Activated CD4-positive, alpha-beta memory T cell treated with anti-CD3 and anti-CD28 coated beads for 36 hours (primary cell): ENCODE measurements at regions not wholly inside any gene's neighbourhood (a gene's known extent, or its start where the extent isn't known, plus 50 kb on each side); places are given as distances from the start of the nearest gene placed in this dataset.
"Not testable (repeated sequence)": the region's sequence is repeated elsewhere in the genome, so short reads cannot be mapped to it uniquely, and the experiment has no call there.

ENCODE experiments used
- CTCF ChIA-PET: fragments of 350-600 bp; sonication (Branson Sonifier 250); formaldehyde crosslinking; loops from one replicate; lab custom pipeline; 2021; ENCODE audit warnings: antibody characterized with exemption, inconsistent platforms; lab: Charles Lee
- POLR2A ChIA-PET: fragments of 350-600 bp; sonication (Branson Sonifier 250); formaldehyde crosslinking; loops from one replicate; lab custom pipeline; 2021; ENCODE audit warnings: antibody characterized with exemption; lab: Charles Lee
- DNase-seq: peaks from one replicate; pipeline ENCODE4 v3.0.0-alpha.2; 2020
- H3K27ac Mint-ChIP-seq: one replicate; pipeline ENCODE4 v1.8.0; 2021; ENCODE audit warnings: mixed read lengths
- H3K27me3 Mint-ChIP-seq: one replicate; pipeline ENCODE4 v1.8.0; 2021; ENCODE audit warnings: mixed read lengths
- H3K36me3 Mint-ChIP-seq: one replicate; pipeline ENCODE4 v1.8.0; 2021; ENCODE audit warnings: mixed read lengths
- H3K4me1 Mint-ChIP-seq: one replicate; pipeline ENCODE4 v1.8.0; 2021; ENCODE audit warnings: low read depth, mixed read lengths
- H3K4me3 Mint-ChIP-seq: one replicate; pipeline ENCODE4 v1.8.0; 2021; ENCODE audit warnings: mild to moderate bottlenecking, mixed read lengths
- H3K9me3 Mint-ChIP-seq: one replicate; pipeline ENCODE4 v1.8.0; 2021; ENCODE audit warnings: mixed read lengths
- intact Hi-C: fragments of 100-400 bp; cut with micrococcal nuclease; formaldehyde crosslinking; loops from one replicate; pipeline ENCODE4 v1.15.1; 2023

- H3K4me3 Mint-ChIP-seq, H3K27me3 Mint-ChIP-seq, H3K9me3 Mint-ChIP-seq, intact Hi-C loops, H3K36me3 Mint-ChIP-seq, POLR2A ChIA-PET, H3K27ac Mint-ChIP-seq, DNase-seq, CTCF ChIA-PET, H3K4me1 Mint-ChIP-seq: not testable (repeated sequence)
Measured at GRCh38 chr1:83244832-83245231, 754.1 kb downstream of the TTLL7 start.

- H3K9me3 Mint-ChIP-seq, H3K27me3 Mint-ChIP-seq, H3K36me3 Mint-ChIP-seq, DNase-seq, H3K4me3 Mint-ChIP-seq, CTCF ChIA-PET, intact Hi-C loops, H3K4me1 Mint-ChIP-seq, H3K27ac Mint-ChIP-seq, POLR2A ChIA-PET: not testable (repeated sequence)
Measured at GRCh38 chr1:83239568-83239967, 759.4 kb downstream of the TTLL7 start.

- H3K36me3 Mint-ChIP-seq, intact Hi-C loops, DNase-seq, H3K4me1 Mint-ChIP-seq, H3K4me3 Mint-ChIP-seq, CTCF ChIA-PET, H3K27me3 Mint-ChIP-seq, H3K27ac Mint-ChIP-seq, H3K9me3 Mint-ChIP-seq, POLR2A ChIA-PET: not testable (repeated sequence)
Measured at GRCh38 chr1:83238654-83239053, 760.3 kb downstream of the TTLL7 start.

- H3K4me3 Mint-ChIP-seq, POLR2A ChIA-PET, H3K27ac Mint-ChIP-seq, H3K9me3 Mint-ChIP-seq, H3K36me3 Mint-ChIP-seq, H3K4me1 Mint-ChIP-seq, DNase-seq, intact Hi-C loops, CTCF ChIA-PET, H3K27me3 Mint-ChIP-seq: not testable (repeated sequence)
Measured at GRCh38 chr1:83219788-83220187, 779.1 kb downstream of the TTLL7 start.

- POLR2A ChIA-PET, CTCF ChIA-PET: not testable (repeated sequence)
Measured at GRCh38 chr1:83218036-83218716, 780.8 kb downstream of the TTLL7 start.

GRCh38 chr1:83214317-83214716 is 784.6 kb downstream of the TTLL7 start:
- H3K4me3 Mint-ChIP-seq, H3K4me1 Mint-ChIP-seq, CTCF ChIA-PET, H3K9me3 Mint-ChIP-seq, DNase-seq, H3K36me3 Mint-ChIP-seq, H3K27me3 Mint-ChIP-seq, intact Hi-C loops, POLR2A ChIA-PET, H3K27ac Mint-ChIP-seq: not testable (repeated sequence)

More at GRCh38 chr1:83218036-83218716, 780.8 kb downstream of the TTLL7 start:
- DNase-seq, H3K4me1 Mint-ChIP-seq, H3K9me3 Mint-ChIP-seq, H3K27ac Mint-ChIP-seq, intact Hi-C loops, H3K4me3 Mint-ChIP-seq, H3K27me3 Mint-ChIP-seq, H3K36me3 Mint-ChIP-seq: not testable (repeated sequence)

GRCh38 chr1:83213648-83214047 is 785.3 kb downstream of the TTLL7 start:
- H3K4me1 Mint-ChIP-seq, intact Hi-C loops, CTCF ChIA-PET, H3K9me3 Mint-ChIP-seq, DNase-seq, H3K36me3 Mint-ChIP-seq, H3K4me3 Mint-ChIP-seq, H3K27me3 Mint-ChIP-seq, H3K27ac Mint-ChIP-seq, POLR2A ChIA-PET: not testable (repeated sequence)

- intact Hi-C loops, H3K4me3 Mint-ChIP-seq, H3K9me3 Mint-ChIP-seq, H3K27ac Mint-ChIP-seq, DNase-seq, POLR2A ChIA-PET, H3K36me3 Mint-ChIP-seq, H3K4me1 Mint-ChIP-seq, H3K27me3 Mint-ChIP-seq, CTCF ChIA-PET: not testable (repeated sequence)
Measured at GRCh38 chr1:83212033-83212432, 786.9 kb downstream of the TTLL7 start.

GRCh38 chr1:83208540-83208939 is 790.4 kb downstream of the TTLL7 start:
- POLR2A ChIA-PET, DNase-seq, H3K27ac Mint-ChIP-seq, CTCF ChIA-PET, H3K36me3 Mint-ChIP-seq, H3K4me1 Mint-ChIP-seq, H3K4me3 Mint-ChIP-seq, H3K9me3 Mint-ChIP-seq, intact Hi-C loops, H3K27me3 Mint-ChIP-seq: not testable (repeated sequence)

- H3K4me1 Mint-ChIP-seq, POLR2A ChIA-PET, intact Hi-C loops, H3K27me3 Mint-ChIP-seq, DNase-seq, H3K9me3 Mint-ChIP-seq, CTCF ChIA-PET, H3K27ac Mint-ChIP-seq, H3K4me3 Mint-ChIP-seq, H3K36me3 Mint-ChIP-seq: not testable (repeated sequence)
Measured at GRCh38 chr1:83194610-83195009, 804.3 kb downstream of the TTLL7 start.

GRCh38 chr1:83182033-83182728 is 816.8 kb downstream of the TTLL7 start:
- H3K4me1 Mint-ChIP-seq, H3K4me3 Mint-ChIP-seq, H3K9me3 Mint-ChIP-seq, CTCF ChIA-PET, intact Hi-C loops, H3K36me3 Mint-ChIP-seq, H3K27ac Mint-ChIP-seq, DNase-seq, POLR2A ChIA-PET, H3K27me3 Mint-ChIP-seq: not testable (repeated sequence)

- CTCF ChIA-PET, POLR2A ChIA-PET, H3K4me3 Mint-ChIP-seq, H3K27ac Mint-ChIP-seq, H3K36me3 Mint-ChIP-seq, intact Hi-C loops, H3K9me3 Mint-ChIP-seq, DNase-seq, H3K4me1 Mint-ChIP-seq, H3K27me3 Mint-ChIP-seq: not testable (repeated sequence)
Measured at GRCh38 chr1:83180621-83181020, 818.3 kb downstream of the TTLL7 start.

GRCh38 chr1:83167634-83168033 is 831.3 kb downstream of the TTLL7 start:
- intact Hi-C loops, CTCF ChIA-PET, H3K4me3 Mint-ChIP-seq, H3K36me3 Mint-ChIP-seq, POLR2A ChIA-PET, H3K27me3 Mint-ChIP-seq, H3K9me3 Mint-ChIP-seq, H3K27ac Mint-ChIP-seq, H3K4me1 Mint-ChIP-seq, DNase-seq: not testable (repeated sequence)
